ENCODE measurements at regions not wholly inside any gene's neighbourhood (a gene's known extent, or its start where the extent isn't known, plus 50 kb on each side); places are given as distances from the start of the nearest gene placed in this dataset.
A peak's percentile ranks its signal among the peaks of the same experiment; 100 is the strongest.

DNA sequence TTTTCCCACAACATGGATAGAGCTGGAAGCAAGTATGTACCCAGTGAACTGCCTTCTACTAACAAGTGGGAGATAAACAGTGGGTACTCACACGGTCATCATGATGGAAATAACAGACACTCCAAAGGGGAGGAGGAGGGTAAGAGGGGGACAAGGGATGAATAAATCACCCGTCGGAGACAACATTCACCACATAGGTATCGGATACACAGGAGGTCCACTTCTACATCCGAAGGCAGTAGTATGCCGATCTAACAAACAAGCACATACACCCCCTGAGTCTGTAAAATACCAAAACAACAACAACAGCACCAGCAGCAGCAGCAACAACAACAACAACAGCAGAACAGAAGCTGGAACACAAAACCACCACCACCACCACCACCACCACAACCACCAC, 1943.2 kb upstream of the DEFB115 start (continued):
- TF ChIP-seq, protein P1, sequence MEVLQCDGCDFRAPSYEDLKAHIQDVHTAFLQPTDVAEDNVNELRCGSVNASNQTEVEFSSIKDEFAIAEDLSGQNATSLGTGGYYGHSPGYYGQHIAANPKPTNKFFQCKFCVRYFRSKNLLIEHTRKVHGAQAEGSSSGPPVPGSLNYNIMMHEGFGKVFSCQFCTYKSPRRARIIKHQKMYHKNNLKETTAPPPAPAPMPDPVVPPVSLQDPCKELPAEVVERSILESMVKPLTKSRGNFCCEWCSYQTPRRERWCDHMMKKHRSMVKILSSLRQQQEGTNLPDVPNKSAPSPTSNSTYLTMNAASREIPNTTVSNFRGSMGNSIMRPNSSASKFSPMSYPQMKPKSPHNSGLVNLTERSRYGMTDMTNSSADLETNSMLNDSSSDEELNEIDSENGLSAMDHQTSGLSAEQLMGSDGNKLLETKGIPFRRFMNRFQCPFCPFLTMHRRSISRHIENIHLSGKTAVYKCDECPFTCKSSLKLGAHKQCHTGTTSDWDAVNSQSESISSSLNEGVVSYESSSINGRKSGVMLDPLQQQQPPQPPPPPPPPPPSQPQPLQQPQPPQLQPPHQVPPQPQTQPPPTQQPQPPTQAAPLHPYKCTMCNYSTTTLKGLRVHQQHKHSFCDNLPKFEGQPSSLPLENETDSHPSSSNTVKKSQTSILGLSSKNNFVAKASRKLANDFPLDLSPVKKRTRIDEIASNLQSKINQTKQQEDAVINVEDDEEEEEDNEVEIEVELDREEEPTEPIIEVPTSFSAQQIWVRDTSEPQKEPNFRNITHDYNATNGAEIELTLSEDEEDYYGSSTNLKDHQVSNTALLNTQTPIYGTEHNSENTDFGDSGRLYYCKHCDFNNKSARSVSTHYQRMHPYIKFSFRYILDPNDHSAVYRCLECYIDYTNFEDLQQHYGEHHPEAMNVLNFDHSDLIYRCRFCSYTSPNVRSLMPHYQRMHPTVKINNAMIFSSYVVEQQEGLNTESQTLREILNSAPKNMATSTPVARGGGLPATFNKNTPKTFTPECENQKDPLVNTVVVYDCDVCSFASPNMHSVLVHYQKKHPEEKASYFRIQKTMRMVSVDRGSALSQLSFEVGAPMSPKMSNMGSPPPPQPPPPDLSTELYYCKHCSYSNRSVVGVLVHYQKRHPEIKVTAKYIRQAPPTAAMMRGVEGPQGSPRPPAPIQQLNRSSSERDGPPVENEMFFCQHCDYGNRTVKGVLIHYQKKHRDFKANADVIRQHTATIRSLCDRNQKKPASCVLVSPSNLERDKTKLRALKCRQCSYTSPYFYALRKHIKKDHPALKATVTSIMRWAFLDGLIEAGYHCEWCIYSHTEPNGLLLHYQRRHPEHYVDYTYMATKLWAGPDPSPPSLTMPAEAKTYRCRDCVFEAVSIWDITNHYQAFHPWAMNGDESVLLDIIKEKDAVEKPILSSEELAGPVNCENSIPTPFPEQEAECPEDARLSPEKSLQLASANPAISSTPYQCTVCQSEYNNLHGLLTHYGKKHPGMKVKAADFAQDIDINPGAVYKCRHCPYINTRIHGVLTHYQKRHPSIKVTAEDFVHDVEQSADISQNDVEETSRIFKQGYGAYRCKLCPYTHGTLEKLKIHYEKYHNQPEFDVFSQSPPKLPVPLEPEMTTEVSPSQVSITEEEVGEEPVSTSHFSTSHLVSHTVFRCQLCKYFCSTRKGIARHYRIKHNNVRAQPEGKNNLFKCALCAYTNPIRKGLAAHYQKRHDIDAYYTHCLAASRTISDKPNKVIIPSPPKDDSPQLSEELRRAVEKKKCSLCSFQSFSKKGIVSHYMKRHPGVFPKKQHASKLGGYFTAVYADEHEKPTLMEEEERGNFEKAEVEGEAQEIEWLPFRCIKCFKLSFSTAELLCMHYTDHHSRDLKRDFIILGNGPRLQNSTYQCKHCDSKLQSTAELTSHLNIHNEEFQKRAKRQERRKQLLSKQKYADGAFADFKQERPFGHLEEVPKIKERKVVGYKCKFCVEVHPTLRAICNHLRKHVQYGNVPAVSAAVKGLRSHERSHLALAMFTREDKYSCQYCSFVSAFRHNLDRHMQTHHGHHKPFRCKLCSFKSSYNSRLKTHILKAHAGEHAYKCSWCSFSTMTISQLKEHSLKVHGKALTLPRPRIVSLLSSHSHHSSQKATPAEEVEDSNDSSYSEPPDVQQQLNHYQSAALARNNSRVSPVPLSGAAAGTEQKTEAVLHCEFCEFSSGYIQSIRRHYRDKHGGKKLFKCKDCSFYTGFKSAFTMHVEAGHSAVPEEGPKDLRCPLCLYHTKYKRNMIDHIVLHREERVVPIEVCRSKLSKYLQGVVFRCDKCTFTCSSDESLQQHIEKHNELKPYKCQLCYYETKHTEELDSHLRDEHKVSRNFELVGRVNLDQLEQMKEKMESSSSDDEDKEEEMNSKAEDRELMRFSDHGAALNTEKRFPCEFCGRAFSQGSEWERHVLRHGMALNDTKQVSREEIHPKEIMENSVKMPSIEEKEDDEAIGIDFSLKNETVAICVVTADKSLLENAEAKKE (CRISPR knock-in tag; IDR thresholded peaks at IDR 0.05): no peak
- TF ChIP-seq CREB1 (CRISPR knock-in tag; IDR thresholded peaks at IDR 0.05; ENCODE audit: low read depth) (no peak), JUNB (IDR thresholded peaks at IDR 0.05; ENCODE audit: unreplicated experiment) (no peak), EZH2phosphoT487 (IDR thresholded peaks at IDR 0.05; ENCODE audit: unreplicated experiment) (no peak), NANOG (IDR thresholded peaks at IDR 0.05; ENCODE audit: borderline replicate concordance) (no peak)

- Histone ChIP-seq H3K36me3 (ENCODE audit: insufficient read depth) (no peaks in the 10 kb centered on the region), H3K27ac (ENCODE audit: low read depth) (no peak overlapping the region), H2AFZ (no peak overlapping the region), H3K27me3 (ENCODE audit: insufficient read depth) (peaks cover 56% of the 10 kb centered on the region), H3K4me2 (peak overlapping the region; percentile 64), H3K4me3 (peak overlapping the region; percentile 61), H3K9me2 (ENCODE audit: insufficient read depth) (no peaks in the 10 kb centered on the region), H4K20me1 (replicated peaks; ENCODE audit: insufficient read depth) (no peaks in the 10 kb centered on the region), H3K79me2 (replicated peaks; ENCODE audit: insufficient read depth) (no peaks in the 10 kb centered on the region), H3F3A (replicated peaks; ENCODE audit: low read depth) (no peaks in the 10 kb centered on the region), H3K4me1 (ENCODE audit: insufficient read depth) (no peaks in the 10 kb centered on the region; the same call in 1 of the 2 replicates)
- Mint-ChIP-seq H3K4me1 (no peaks in the 10 kb centered on the region; the same call in 2 of the 3 replicates), H3K4me3 (no peak overlapping the region), H3K27me3 (ENCODE audit: insufficient read depth, low read depth, poor library complexity) (peaks cover 15% of the 10 kb centered on the region), H3K9me3 (peaks cover 92% of the 10 kb centered on the region), H3K27ac (no peak overlapping the region), H3K36me3 (ENCODE audit: low read depth) (peaks cover 46% of the 10 kb centered on the region)
- TF ChIP-seq CTCF (conservative IDR thresholded peaks at IDR 0.05; ENCODE audit: low read depth in 2 of 2): no peak
- TF ChIP-seq EZH2 (IDR thresholded peaks at IDR 0.05; ENCODE audit: low read depth, unreplicated experiment): no peak
- TF ChIP-seq ZNF114 (CRISPR knock-in tag; IDR thresholded peaks at IDR 0.05): no peak
- DNase-seq (ENCODE audit: low spot score): peak; percentile 8
- no peak for ATAC-seq
Observed at GRCh38 chr20:29318871-29319461, 1938.5 kb upstream of the DEFB115 start.
